KMS-11 (cell line): ENCODE measurements at regions not wholly inside any gene's neighbourhood (a gene's known extent, or its start where the extent isn't known, plus 50 kb on each side); places are given as distances from the start of the nearest gene placed in this dataset.

Experiments used
- H2AFZ ChIP-seq: fragments of 200-600 bp; sonication (generic); 2 replicates; pipeline ENCODE4 v1.6.1; 2016; ENCODE audit warnings: antibody characterized with exemption, mixed run types, low read depth
- H3K27ac ChIP-seq: fragments of 200-600 bp; sonication (generic); 2 replicates; pipeline ENCODE4 v1.6.1; 2016; ENCODE audit warnings: mild to moderate bottlenecking, mixed run types
- H3K27me3 ChIP-seq: fragments of 200-600 bp; sonication (generic); 2 replicates; pipeline ENCODE4 v1.6.1; 2017; ENCODE audit warnings: mild to moderate bottlenecking, low read depth, mixed run types, moderate library complexity; ENCODE audit not compliant: insufficient read depth
- H3K36me3 ChIP-seq: fragments of 200-600 bp; sonication (generic); 2 replicates; pipeline ENCODE4 v1.6.1; 2017; ENCODE audit warnings: mild to moderate bottlenecking, mixed run types; ENCODE audit not compliant: insufficient read depth
- H3K4me1 ChIP-seq: fragments of 200-600 bp; sonication (generic); 2 replicates; pipeline ENCODE4 v1.6.1; 2016; ENCODE audit warnings: mild to moderate bottlenecking, low read depth, mixed run types; ENCODE audit not compliant: poor library complexity, severe bottlenecking
- H3K4me2 ChIP-seq: fragments of 200-600 bp; sonication (generic); 2 replicates; pipeline ENCODE4 v1.7.0; 2016; ENCODE audit warnings: mild to moderate bottlenecking, mixed run types
- H3K4me3 ChIP-seq: fragments of 200-600 bp; sonication (generic); IDR thresholded peaks from 2 replicates; pipeline ENCODE4 v1.6.1; 2017; ENCODE audit warnings: low read depth, low read length, mixed read lengths; ENCODE audit not compliant: insufficient read depth
- H3K79me2 ChIP-seq: fragments of 200-600 bp; sonication (generic); 2 replicates; pipeline ENCODE4 v1.6.1; 2016; ENCODE audit warnings: low read depth, mixed run types; ENCODE audit not compliant: insufficient read depth
- H3K9ac ChIP-seq: fragments of 200-600 bp; sonication (generic); 2 replicates; pipeline ENCODE4 v1.6.1; 2016; ENCODE audit warnings: mild to moderate bottlenecking, mixed run types
- H4K20me1 ChIP-seq: fragments of 200-600 bp; sonication (generic); 2 replicates; pipeline ENCODE4 v1.6.1; 2016; ENCODE audit warnings: mild to moderate bottlenecking, mixed run types; ENCODE audit not compliant: insufficient read depth
- CTCF ChIP-seq: fragments of 200-600 bp; sonication (generic); conservative IDR thresholded peaks from 2 replicates; pipeline ENCODE4 v1.6.1; 2017; ENCODE audit warnings: low read depth, mild to moderate bottlenecking, antibody characterized with exemption, low read length, moderate library complexity, mixed read lengths

- no peak for TF ChIP-seq CTCF
- no peak overlapping the region for H3K27ac ChIP-seq
Observed at GRCh38 chr16:86346034-86346433, 164.3 kb upstream of the FOXF1 start.

GRCh38 chr16:86347090-86347489 is 163.2 kb upstream of the FOXF1 start:
- Histone ChIP-seq H4K20me1 (no peaks in the 10 kb centered on the region), H3K36me3 (no peaks in the 10 kb centered on the region), H3K79me2 (no peaks in the 10 kb centered on the region), H3K4me3 (no peak overlapping the region), H3K27ac (no peak overlapping the region), H3K27me3 (peaks cover 14% of the 10 kb centered on the region; the same call in 1 of the 2 replicates), H2AFZ (no peak overlapping the region), H3K4me1 (no peaks in the 10 kb centered on the region), H3K9ac (no peak overlapping the region), H3K4me2 (no peak overlapping the region)
- TF ChIP-seq CTCF = no peak

More at GRCh38 chr16:86346034-86346433, 164.3 kb upstream of the FOXF1 start:
- no peaks in the 10 kb centered on the region for H4K20me1 ChIP-seq
- H3K27me3 ChIP-seq = peaks cover 14% of the 10 kb centered on the region; the same call in 1 of the 2 replicates
- H3K79me2 ChIP-seq = no peaks in the 10 kb centered on the region
- no peak overlapping the region for H3K9ac ChIP-seq
- H2AFZ ChIP-seq = no peak overlapping the region
- H3K4me3 ChIP-seq = no peak overlapping the region
- no peaks in the 10 kb centered on the region for H3K4me1 ChIP-seq
- H3K4me2 ChIP-seq = no peak overlapping the region
- no peaks in the 10 kb centered on the region for H3K36me3 ChIP-seq

GRCh38 chr16:86347916-86348555 is 162.3 kb upstream of the FOXF1 start:
- TF ChIP-seq CTCF = no peak
- peaks cover 11% of the 10 kb centered on the region; the same call in 1 of the 2 replicates for H3K27me3 ChIP-seq

GRCh38 chr16:86349338-86349900 is 160.9 kb upstream of the FOXF1 start:
- no peaks in the 10 kb centered on the region for H3K79me2 ChIP-seq
- H3K4me3 ChIP-seq = no peak overlapping the region
- TF ChIP-seq CTCF = no peak
- H3K36me3 ChIP-seq = no peaks in the 10 kb centered on the region
- no peaks in the 10 kb centered on the region for H4K20me1 ChIP-seq
- H3K27me3 ChIP-seq = peaks cover 3% of the 10 kb centered on the region; the same call in 1 of the 2 replicates
- H3K27ac ChIP-seq = no peak overlapping the region
- H2AFZ ChIP-seq = no peak overlapping the region
- H3K4me1 ChIP-seq = no peaks in the 10 kb centered on the region
- H3K4me2 ChIP-seq = no peak overlapping the region
- H3K9ac ChIP-seq = no peak overlapping the region

More at GRCh38 chr16:86347916-86348555, 162.3 kb upstream of the FOXF1 start:
- Histone ChIP-seq H2AFZ (no peak overlapping the region), H3K4me2 (no peak overlapping the region), H4K20me1 (no peaks in the 10 kb centered on the region), H3K27ac (no peak overlapping the region), H3K4me3 (no peak overlapping the region), H3K79me2 (no peaks in the 10 kb centered on the region), H3K36me3 (no peaks in the 10 kb centered on the region), H3K4me1 (no peaks in the 10 kb centered on the region), H3K9ac (no peak overlapping the region)
